ENCODE measurements at regions not wholly inside any gene's neighbourhood (a gene's known extent, or its start where the extent isn't known, plus 50 kb on each side); places are given as distances from the start of the nearest gene placed in this dataset.

DNA sequence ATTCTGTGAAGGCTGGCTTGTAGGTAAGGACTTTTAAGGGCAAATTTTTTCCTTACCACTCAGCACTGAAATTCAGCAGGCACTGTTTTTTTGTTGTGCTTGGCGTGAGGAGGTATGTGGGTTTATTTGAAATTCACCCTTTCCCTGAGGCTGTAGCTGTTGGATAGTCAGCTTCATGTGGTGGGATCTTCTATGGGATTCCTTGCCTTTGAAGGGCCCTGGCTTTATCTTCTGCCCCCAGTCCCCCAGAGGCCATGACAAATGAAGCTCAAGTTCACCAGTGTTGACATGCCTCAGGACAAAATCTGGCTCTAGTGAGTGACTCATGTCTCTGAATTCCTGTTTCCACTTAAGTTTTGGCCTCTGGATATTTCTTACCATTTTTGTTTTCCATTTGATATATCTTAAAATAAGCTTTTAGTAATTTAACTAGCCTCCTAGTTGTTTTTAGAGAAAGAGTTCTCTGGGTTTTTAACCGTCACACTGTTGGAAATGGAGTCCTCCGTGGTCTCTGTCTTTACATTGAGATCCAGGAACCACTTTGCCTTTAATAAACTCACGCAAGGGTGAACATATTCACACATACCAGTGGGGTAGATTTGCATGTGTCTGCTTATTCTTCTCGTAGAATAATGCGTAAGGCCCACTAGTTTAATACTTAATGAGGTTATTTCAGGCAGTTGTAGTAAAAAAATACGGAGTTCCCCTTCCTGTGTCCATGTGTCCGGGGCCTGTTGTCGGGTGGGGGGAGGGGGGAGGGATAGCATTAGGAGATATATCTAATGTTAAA, 211.1 kb upstream of the FAM98A start:
- no peaks in the 10 kb centered on the region for H3K27me3 ChIP-seq
- WGBS, 2 donors = 83 to 86% methylated on average over 9 of the region's 9 CpGs
- DNase-seq (no peak), ATAC-seq (no peak)
- TF ChIP-seq, protein P1, sequence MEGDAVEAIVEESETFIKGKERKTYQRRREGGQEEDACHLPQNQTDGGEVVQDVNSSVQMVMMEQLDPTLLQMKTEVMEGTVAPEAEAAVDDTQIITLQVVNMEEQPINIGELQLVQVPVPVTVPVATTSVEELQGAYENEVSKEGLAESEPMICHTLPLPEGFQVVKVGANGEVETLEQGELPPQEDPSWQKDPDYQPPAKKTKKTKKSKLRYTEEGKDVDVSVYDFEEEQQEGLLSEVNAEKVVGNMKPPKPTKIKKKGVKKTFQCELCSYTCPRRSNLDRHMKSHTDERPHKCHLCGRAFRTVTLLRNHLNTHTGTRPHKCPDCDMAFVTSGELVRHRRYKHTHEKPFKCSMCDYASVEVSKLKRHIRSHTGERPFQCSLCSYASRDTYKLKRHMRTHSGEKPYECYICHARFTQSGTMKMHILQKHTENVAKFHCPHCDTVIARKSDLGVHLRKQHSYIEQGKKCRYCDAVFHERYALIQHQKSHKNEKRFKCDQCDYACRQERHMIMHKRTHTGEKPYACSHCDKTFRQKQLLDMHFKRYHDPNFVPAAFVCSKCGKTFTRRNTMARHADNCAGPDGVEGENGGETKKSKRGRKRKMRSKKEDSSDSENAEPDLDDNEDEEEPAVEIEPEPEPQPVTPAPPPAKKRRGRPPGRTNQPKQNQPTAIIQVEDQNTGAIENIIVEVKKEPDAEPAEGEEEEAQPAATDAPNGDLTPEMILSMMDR (IDR thresholded peaks at IDR 0.05) = no peak
- no peaks in the 10 kb centered on the region for H3K9me3 ChIP-seq
- no peak overlapping the region for H3K27ac ChIP-seq
- intact Hi-C loops (cut with DNase I) = no loop called here
- no peak overlapping the region for H3K4me3 ChIP-seq
- no peaks in the 10 kb centered on the region for H3K36me3 ChIP-seq
- H3K4me1 ChIP-seq = no peaks in the 10 kb centered on the region

- ATAC-seq (no peak), DNase-seq (no peak)
- Histone ChIP-seq H3K4me3 (no peak overlapping the region), H3K36me3 (no peaks in the 10 kb centered on the region), H3K4me1 (no peaks in the 10 kb centered on the region), H3K27ac (no peak overlapping the region), H3K27me3 (no peaks in the 10 kb centered on the region), H3K9me3 (no peaks in the 10 kb centered on the region)
- WGBS, 2 donors = 58 to 61% methylated on average over 6 of the region's 6 CpGs
- TF ChIP-seq, protein P1 (IDR thresholded peaks at IDR 0.05) = no peak
- intact Hi-C loops (cut with DNase I) = no loop called here
Observed at GRCh38 chr2:33806041-33806440, 206.9 kb upstream of the FAM98A start.

- intact Hi-C loops (cut with DNase I) = no loop called here
- no peaks in the 10 kb centered on the region for H3K27me3 ChIP-seq
- H3K36me3 ChIP-seq = no peaks in the 10 kb centered on the region
- ATAC-seq (no peak), DNase-seq (no peak)
- H3K4me3 ChIP-seq = no peak overlapping the region
- H3K4me1 ChIP-seq = no peaks in the 10 kb centered on the region
- H3K9me3 ChIP-seq = no peaks in the 10 kb centered on the region
- no peak overlapping the region for H3K27ac ChIP-seq
- TF ChIP-seq, protein P1 (IDR thresholded peaks at IDR 0.05) = no peak
Observed at GRCh38 chr2:33804155-33804554, 205.1 kb upstream of the FAM98A start.

GRCh38 chr2:33796511-33796910, 197.4 kb upstream of the FAM98A start:
- Histone ChIP-seq H3K27me3 (no peaks in the 10 kb centered on the region), H3K9me3 (no peaks in the 10 kb centered on the region), H3K4me3 (no peak overlapping the region), H3K27ac (no peak overlapping the region), H3K36me3 (no peaks in the 10 kb centered on the region), H3K4me1 (no peaks in the 10 kb centered on the region)
- 88 to 92% methylated on average over 2 of the region's 2 CpGs for WGBS, 2 donors
- ATAC-seq (no peak), DNase-seq (no peak)
- TF ChIP-seq, protein P1 (IDR thresholded peaks at IDR 0.05) = no peak
- intact Hi-C loops (cut with DNase I) = no loop called here

Data from heart right ventricle (tissue), 16 donors.